Neural progenitor cell (in vitro differentiated cells): ENCODE measurements at regions not wholly inside any gene's neighbourhood (a gene's known extent, or its start where the extent isn't known, plus 50 kb on each side); places are given as distances from the start of the nearest gene placed in this dataset.
A peak's percentile ranks its signal among the peaks of the same experiment; 100 is the strongest.

ENCODE experiments used
- DNase-seq: peaks from one replicate; pipeline ENCODE4 v3.0.0-alpha.2; 2016; ENCODE audit warnings: low spot score
- H2AFZ ChIP-seq: fragments of 200-600 bp; sonication (generic); replicated peaks from 2 replicates; pipeline ENCODE4 v1.6.1; 2016; ENCODE audit warnings: antibody characterized with exemption
- H3F3A ChIP-seq: fragments of 200-600 bp; sonication (generic); 2 replicates; pipeline ENCODE4 v1.6.1; 2016; ENCODE audit warnings: antibody characterized with exemption, low read depth
- H3K27ac ChIP-seq: fragments of 200-600 bp; sonication (generic); 2 replicates; pipeline ENCODE4 v1.5.1; 2016; ENCODE audit warnings: mild to moderate bottlenecking
- H3K27me3 ChIP-seq: fragments of 200-600 bp; sonication (generic); 2 replicates; pipeline ENCODE4 v1.6.1; 2016; ENCODE audit warnings: mild to moderate bottlenecking, moderate library complexity
- H3K36me3 ChIP-seq: fragments of 200-600 bp; sonication (generic); 2 replicates; pipeline ENCODE4 v1.5.1; 2016
- H3K4me1 ChIP-seq: fragments of 200-600 bp; sonication (generic); 2 replicates; pipeline ENCODE4 v1.6.1; 2016; ENCODE audit warnings: mixed run types
- H3K4me2 ChIP-seq: fragments of 200-600 bp; sonication (generic); 2 replicates; pipeline ENCODE4 v1.6.1; 2016
- H3K4me3 ChIP-seq: fragments of 200-600 bp; sonication (generic); 2 replicates; pipeline ENCODE4 v1.5.1; 2016
- H3K79me2 ChIP-seq: fragments of 200-600 bp; sonication (generic); 2 replicates; pipeline ENCODE4 v1.6.1; 2016; ENCODE audit warnings: low read depth
- H3K9ac ChIP-seq: fragments of 200-600 bp; sonication (generic); 2 replicates; pipeline ENCODE4 v1.6.1; 2016
- H3K9me3 ChIP-seq: fragments of 200-600 bp; sonication (generic); 2 replicates; pipeline ENCODE4 v1.5.1; 2016; ENCODE audit warnings: low read depth
- H4K20me1 ChIP-seq: fragments of 200-600 bp; sonication (generic); 2 replicates; pipeline ENCODE4 v1.6.1; 2016; ENCODE audit warnings: low read depth
- H3K27ac Mint-ChIP-seq: 3 replicates; pipeline ENCODE4 v1.8.0; 2021; ENCODE audit warnings: mixed read lengths
- H3K27me3 Mint-ChIP-seq: 2 replicates; pipeline ENCODE4 v1.8.0; 2022; ENCODE audit warnings: low read depth, mild to moderate bottlenecking, inconsistent platforms, moderate library complexity, mixed read lengths; ENCODE audit not compliant: insufficient read depth
- H3K36me3 Mint-ChIP-seq: 3 replicates; pipeline ENCODE4 v1.8.0; 2021; ENCODE audit warnings: mixed read lengths
- H3K4me1 Mint-ChIP-seq: 3 replicates; pipeline ENCODE4 v1.8.0; 2021; ENCODE audit warnings: mixed read lengths
- H3K4me3 Mint-ChIP-seq: 3 replicates; pipeline ENCODE4 v1.8.0; 2021; ENCODE audit warnings: mild to moderate bottlenecking, moderate library complexity, mixed read lengths
- H3K9me3 Mint-ChIP-seq: 3 replicates; pipeline ENCODE4 v1.8.0; 2020; ENCODE audit warnings: mixed read lengths
- EZH2 ChIP-seq: fragments of 200-600 bp; sonication (generic); IDR thresholded peaks from 2 replicates; pipeline ENCODE4 v1.6.1; 2017; ENCODE audit warnings: antibody characterized with exemption, mild to moderate bottlenecking, moderate library complexity
- EZH2phosphoT487 ChIP-seq: fragments of 200-600 bp; sonication (generic); IDR thresholded peaks from 2 replicates; pipeline ENCODE4 v1.6.1; 2017; ENCODE audit warnings: antibody characterized with exemption
- TF ChIP-seq, protein P1 (sequence below): fragments of 200-600 bp; sonication (generic); IDR thresholded peaks from 2 replicates; pipeline ENCODE4 v1.5.1; 2017; ENCODE audit warnings: antibody characterized with exemption, mild to moderate bottlenecking

DNA sequence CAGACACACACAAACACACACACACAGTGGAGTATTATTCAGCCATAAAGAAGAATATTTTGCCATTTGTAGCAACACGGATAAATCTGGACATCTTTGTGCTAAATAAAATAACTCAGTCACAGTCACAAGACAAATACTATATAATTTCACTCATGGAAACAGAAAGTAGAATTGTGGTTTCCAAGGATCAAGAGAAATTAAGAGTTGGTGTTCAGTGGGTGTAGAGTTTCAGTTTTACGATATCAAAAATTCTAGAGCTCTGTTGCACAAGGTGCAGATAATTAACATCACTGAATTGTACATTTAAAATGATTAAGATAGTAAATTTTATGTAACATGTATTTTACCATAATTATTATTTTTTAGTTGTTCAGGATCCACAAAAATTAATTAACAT, 1235.0 kb downstream of the XPNPEP1 start:
- no peaks in the 10 kb centered on the region for H3K9me3 Mint-ChIP-seq
- H3K4me1 ChIP-seq, result peaks cover 4% of the 10 kb centered on the region
- H3K4me2 ChIP-seq, result no peak overlapping the region
- no peaks in the 10 kb centered on the region for H3F3A ChIP-seq
- no peak overlapping the region for H3K4me3 Mint-ChIP-seq
- H3K27me3 ChIP-seq, result no peaks in the 10 kb centered on the region
- H3K4me3 ChIP-seq, result no peak overlapping the region
- H3K36me3 ChIP-seq, result no peaks in the 10 kb centered on the region
- H3K36me3 Mint-ChIP-seq, result no peaks in the 10 kb centered on the region
- no peak overlapping the region for H3K27ac ChIP-seq
- no peak overlapping the region for H3K27ac Mint-ChIP-seq
- H3K9ac ChIP-seq, result no peak overlapping the region
- H3K79me2 ChIP-seq, result no peaks in the 10 kb centered on the region
- H2AFZ ChIP-seq, result no peak overlapping the region
- no peaks in the 10 kb centered on the region for H3K9me3 ChIP-seq
- no peaks in the 10 kb centered on the region for H4K20me1 ChIP-seq
- DNase-seq, result no peak
- TF ChIP-seq EZH2phosphoT487 (no peak), EZH2 (no peak)
- TF ChIP-seq, protein P1, sequence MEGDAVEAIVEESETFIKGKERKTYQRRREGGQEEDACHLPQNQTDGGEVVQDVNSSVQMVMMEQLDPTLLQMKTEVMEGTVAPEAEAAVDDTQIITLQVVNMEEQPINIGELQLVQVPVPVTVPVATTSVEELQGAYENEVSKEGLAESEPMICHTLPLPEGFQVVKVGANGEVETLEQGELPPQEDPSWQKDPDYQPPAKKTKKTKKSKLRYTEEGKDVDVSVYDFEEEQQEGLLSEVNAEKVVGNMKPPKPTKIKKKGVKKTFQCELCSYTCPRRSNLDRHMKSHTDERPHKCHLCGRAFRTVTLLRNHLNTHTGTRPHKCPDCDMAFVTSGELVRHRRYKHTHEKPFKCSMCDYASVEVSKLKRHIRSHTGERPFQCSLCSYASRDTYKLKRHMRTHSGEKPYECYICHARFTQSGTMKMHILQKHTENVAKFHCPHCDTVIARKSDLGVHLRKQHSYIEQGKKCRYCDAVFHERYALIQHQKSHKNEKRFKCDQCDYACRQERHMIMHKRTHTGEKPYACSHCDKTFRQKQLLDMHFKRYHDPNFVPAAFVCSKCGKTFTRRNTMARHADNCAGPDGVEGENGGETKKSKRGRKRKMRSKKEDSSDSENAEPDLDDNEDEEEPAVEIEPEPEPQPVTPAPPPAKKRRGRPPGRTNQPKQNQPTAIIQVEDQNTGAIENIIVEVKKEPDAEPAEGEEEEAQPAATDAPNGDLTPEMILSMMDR, result no peak
- H3K4me1 Mint-ChIP-seq, result no peaks in the 10 kb centered on the region
- H3K27me3 Mint-ChIP-seq, result no peaks in the 10 kb centered on the region

DNA sequence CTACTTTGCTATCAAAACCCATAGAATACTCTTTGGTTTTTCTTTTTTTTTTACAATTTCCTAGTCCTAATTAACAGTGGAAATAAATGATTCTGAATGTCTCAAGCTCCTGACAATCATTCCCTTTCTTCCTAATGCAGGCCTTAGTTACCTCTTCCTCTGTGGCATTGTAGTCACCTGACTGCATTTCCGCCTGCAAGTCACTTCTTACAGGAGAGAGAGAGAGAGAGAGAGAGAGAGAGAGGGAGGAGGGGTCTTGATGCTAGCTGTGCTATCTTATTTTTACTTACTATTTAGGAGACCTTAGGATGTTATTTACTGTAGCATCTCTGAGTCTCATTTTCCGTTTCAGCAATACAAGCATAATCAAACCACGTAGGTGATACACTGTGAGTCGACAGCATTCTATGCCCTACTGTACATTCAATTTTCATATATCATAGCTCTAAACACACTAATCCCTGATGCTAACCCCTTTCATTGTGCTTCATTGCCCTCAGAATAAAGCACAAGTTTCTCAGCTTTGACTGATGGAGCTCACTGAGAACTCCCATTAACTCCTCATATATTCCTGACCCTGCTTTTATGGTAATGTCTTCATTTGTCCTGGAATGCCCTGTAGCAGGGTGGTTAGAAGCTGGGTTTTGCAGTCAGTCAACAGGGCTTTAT, 1237.3 kb downstream of the XPNPEP1 start:
- Mint-ChIP-seq H3K27ac (no peak overlapping the region), H3K36me3 (no peaks in the 10 kb centered on the region)

DNA sequence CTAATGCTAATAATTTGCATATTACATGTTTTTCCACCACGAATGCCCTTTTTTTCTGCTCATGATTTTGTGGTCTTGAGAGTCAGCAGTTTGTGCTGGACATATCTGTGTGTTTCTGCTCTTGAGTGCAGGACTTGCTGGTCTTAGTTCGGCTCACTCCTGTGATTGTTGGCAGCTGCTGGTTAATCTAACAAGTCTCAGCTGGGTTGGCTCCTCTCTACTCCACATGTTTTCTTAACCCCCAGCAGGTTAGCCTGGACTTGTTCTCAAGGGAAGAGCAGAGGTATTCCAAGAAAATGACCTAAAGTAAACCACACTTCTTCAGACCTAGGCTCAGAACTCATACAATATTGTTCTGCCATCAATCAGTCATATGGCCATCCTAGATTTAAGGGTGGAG, 1238.9 kb downstream of the XPNPEP1 start:
- no peak overlapping the region for H3K9ac ChIP-seq
- Mint-ChIP-seq H3K27me3 (no peaks in the 10 kb centered on the region), H3K9me3 (no peaks in the 10 kb centered on the region), H3K4me3 (no peak overlapping the region), H3K27ac (no peak overlapping the region), H3K4me1 (no peaks in the 10 kb centered on the region), H3K36me3 (no peaks in the 10 kb centered on the region)
- H3K4me1 ChIP-seq, result peaks cover 4% of the 10 kb centered on the region
- H3K4me2 ChIP-seq, result no peak overlapping the region
- H3K4me3 ChIP-seq, result no peak overlapping the region
- DNase-seq, result no peak
- no peaks in the 10 kb centered on the region for H3F3A ChIP-seq
- H3K79me2 ChIP-seq, result no peaks in the 10 kb centered on the region
- TF ChIP-seq EZH2, result no peak
- TF ChIP-seq, protein P1, result no peak
- TF ChIP-seq EZH2phosphoT487, result no peak
- H2AFZ ChIP-seq, result no peak overlapping the region
- H3K9me3 ChIP-seq, result no peaks in the 10 kb centered on the region
- no peaks in the 10 kb centered on the region for H3K27me3 ChIP-seq
- no peaks in the 10 kb centered on the region for H3K36me3 ChIP-seq
- no peaks in the 10 kb centered on the region for H4K20me1 ChIP-seq
- H3K27ac ChIP-seq, result no peak overlapping the region

More for the DNA sequence above, 1237.3 kb downstream of the XPNPEP1 start:
- Histone ChIP-seq H3K36me3 (no peaks in the 10 kb centered on the region), H3K4me1 (peaks cover 4% of the 10 kb centered on the region), H3K79me2 (no peaks in the 10 kb centered on the region), H3F3A (no peaks in the 10 kb centered on the region), H3K4me3 (no peak overlapping the region), H3K9me3 (no peaks in the 10 kb centered on the region), H3K27ac (no peak overlapping the region), H3K9ac (no peak overlapping the region), H3K27me3 (no peaks in the 10 kb centered on the region), H4K20me1 (no peaks in the 10 kb centered on the region), H3K4me2 (no peak overlapping the region), H2AFZ (peak overlapping the region; percentile 74)
- no peak for DNase-seq
- H3K9me3 Mint-ChIP-seq, result no peaks in the 10 kb centered on the region
- no peaks in the 10 kb centered on the region for H3K27me3 Mint-ChIP-seq
- H3K4me3 Mint-ChIP-seq, result no peak overlapping the region
- no peaks in the 10 kb centered on the region for H3K4me1 Mint-ChIP-seq
- TF ChIP-seq, protein P1, result no peak
- no peak for TF ChIP-seq EZH2phosphoT487
- TF ChIP-seq EZH2, result no peak
